Inflammatory macrophage (primary cell): ENCODE measurements at regions not wholly inside any gene's neighbourhood (a gene's known extent, or its start where the extent isn't known, plus 50 kb on each side); places are given as distances from the start of the nearest gene placed in this dataset.
"Not testable (repeated sequence)": the region's sequence is repeated elsewhere in the genome, so short reads cannot be mapped to it uniquely, and the experiment has no call there.

Experiments used
- DNase-seq, 2 donors: peaks; one replicate each; pipeline ENCODE4 v3.0.0-alpha.2; 2020 to 2022

DNA sequence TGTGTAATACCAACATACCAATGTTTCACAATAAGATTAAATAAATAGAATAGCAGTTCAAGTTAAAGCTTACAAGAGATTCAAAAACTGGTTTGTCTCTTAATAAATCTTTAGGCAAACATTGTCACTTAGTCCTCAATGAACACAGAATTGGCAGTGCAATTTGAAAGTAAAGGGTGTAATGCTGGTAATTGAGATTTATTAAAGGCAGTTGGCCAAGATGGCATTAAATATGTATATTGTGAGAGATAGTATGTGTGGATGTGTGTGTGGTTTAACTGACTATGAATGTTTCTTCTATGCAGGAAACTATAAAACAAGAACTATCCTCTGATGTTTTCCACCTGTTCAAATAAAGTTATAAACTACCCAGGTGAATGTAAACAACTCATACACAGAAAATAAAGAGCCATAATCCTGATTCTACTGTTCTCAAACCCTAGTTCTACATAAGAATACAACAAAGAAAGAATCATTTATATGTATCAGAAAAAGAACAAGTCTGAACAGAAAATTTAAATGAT lies 267.9 kb upstream of the PTCHD4 start:
- DNase-seq: no peak

DNA sequence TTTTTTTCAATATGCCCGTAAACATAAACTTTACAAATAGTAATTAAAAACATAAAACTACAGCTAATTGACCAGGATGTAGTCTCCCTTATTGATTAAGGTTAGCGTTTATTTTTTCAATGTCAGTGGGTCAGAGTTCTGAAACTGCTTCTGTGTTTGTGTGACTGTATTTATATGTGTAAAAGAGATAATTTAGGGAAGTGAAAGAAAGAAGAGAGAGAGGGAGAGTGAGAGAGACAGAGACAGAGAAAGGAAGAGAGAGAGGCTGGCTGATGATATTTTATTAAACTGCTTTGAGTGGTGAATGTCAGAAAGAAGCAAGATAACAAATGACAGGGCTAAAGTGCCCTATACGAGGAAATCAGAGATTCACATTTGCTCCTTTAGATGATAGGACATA lies 266.1 kb upstream of the PTCHD4 start:
- no peak for DNase-seq

DNA sequence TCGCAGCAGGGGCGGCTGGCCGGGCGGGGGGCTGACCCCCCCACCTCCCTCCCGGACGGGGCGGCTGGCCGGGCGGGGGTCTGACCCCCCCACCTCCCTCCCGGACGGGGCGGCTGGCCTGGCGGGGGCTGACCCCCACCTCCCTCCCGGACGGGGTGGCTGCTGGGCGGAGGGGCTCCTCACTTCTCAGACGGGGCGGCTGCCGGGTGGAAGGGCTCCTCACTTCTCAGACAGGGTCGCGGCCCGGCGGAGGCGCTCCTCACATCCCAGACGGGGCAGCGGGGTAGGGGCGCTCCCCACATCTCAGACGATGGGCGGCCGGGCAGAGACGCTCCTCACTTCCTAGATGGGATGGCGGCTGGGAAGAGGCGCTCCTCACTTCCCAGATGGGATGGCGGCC lies 260.2 kb upstream of the PTCHD4 start:
- not testable (repeated sequence) for DNase-seq

DNA sequence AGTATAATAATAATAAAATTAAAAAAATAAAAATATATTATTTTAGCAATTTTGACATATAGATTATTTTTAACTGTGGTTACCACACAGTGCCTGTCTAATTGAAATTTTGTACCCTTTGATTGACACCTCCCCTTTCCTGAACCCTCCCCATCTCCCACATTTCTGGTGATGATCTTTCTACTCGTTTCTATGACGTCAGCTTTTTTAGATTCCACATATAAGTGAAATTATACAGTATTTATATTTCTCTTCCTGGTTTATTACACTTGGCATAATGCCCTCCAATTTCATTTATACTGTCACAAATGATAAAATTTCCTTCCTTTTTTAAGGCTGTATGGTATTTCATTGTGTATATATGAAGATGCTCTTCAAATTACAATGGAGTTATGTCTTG lies 258.1 kb upstream of the PTCHD4 start:
- DNase-seq: no peak

GRCh38 chr6:48325701-48326100 lies 214.7 kb upstream of the PTCHD4 start:
- DNase-seq: no peak

DNA sequence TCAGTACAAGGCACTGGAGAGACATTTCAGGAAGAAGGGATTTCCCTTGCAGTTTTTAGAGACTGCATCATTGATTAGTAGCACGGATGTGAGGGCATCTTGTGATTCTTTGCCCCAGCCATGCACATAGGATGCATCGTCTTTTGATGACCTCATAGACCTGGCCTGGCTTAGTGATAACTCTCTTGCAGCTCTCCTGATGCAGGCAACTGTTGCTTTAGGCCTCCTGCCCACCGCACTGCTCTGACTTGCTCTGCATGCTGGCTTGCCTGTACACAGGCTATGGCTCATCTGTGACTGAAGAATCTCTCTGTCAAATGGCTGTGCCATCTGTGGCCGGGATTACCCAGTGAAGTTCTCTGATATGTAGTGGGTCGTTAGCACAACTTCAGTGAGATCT lies 207.7 kb upstream of the PTCHD4 start:
- no peak for DNase-seq

DNA sequence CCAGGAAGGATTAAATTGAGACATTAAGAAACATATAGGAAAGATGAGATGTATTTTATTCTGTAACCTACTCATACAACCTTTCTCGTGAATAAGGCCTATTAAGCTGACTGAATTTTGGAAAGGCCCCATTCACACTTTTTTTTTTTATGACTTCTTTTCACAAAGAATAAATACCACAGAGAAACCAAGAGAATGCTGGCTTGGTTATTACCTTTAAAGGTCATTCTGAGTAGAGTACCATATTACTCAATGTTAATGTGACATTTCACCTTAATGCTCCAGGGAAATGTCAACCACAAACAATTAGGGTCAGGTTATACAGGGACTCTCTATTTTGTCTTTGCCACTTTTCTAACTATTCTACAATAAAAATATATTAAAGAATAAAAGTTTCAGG lies 204.9 kb upstream of the PTCHD4 start:
- DNase-seq: no peak

- no peak for DNase-seq
These were observed 204.2 kb upstream of the PTCHD4 start for GRCh38 chr6:48315051-48315719.

GRCh38 chr6:48311301-48311700 lies 200.3 kb upstream of the PTCHD4 start:
- DNase-seq: no peak

- no peak for DNase-seq
These were observed 196.6 kb upstream of the PTCHD4 start for GRCh38 chr6:48307573-48307972.

DNA sequence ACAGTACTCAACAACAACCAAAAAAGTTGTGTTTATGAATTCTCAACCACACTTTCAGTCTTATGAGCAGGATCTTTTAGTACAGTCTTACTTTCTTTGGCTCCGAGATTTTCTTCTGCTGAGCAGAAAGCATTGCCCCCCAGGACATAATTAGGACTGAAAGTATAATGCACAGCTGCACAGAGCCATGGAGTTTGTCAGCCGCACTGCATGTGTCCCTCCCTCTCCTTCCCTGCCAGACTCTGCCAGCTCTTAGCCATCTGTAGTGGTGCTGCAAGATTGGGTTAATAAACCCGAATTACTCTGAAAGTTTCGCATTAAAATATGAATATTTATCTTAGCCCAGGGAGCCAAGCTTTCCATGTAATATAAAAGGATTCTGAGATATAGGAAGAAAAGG lies 179.6 kb upstream of the PTCHD4 start:
- DNase-seq: no peak

DNA sequence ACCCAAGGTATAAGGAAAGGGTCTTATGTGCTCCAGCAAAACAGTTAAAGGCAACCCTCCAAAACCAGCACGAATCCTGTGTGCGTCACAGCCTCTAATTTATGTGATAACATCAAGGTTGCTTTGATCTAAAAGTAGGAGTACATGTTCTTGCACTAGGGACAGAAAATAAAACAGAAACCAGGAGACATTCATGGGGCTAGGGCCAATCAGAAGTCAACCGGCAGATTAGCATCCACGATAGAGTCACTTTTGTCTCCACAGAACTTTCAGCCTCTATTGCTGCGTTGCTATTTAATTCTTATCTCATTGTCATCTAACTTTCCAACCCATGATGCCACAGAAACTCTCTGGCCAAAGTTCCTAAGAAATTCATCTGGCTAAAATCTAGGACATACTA lies 178.8 kb upstream of the PTCHD4 start:
- no peak for DNase-seq

DNA sequence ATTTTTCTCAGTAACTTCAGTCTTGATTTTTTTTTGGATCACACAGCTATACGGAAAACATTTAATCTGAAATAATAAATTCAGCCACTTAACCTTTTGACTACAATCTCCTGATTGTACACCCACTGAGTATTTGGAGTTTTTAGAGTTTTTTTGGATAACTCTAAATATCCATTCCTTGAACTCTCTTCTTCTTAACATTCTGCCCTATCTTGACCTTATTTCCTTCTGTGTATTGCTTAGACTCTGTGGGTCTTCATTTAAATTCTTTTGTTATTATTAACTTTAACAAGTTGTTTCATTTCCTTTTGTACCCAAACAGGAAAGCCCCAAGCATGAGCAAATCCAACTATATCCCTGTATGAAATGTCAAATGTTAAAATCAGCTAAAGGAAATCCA lies 170.2 kb upstream of the PTCHD4 start:
- DNase-seq: no peak

GRCh38 chr6:48280035-48280620 lies 169.1 kb upstream of the PTCHD4 start:
- no peak for DNase-seq

GRCh38 chr6:48278261-48278660 lies 167.3 kb upstream of the PTCHD4 start:
- no peak for DNase-seq

- no peak for DNase-seq
These were observed 161.5 kb upstream of the PTCHD4 start for GRCh38 chr6:48272518-48272917.

GRCh38 chr6:48255094-48255493 lies 144.1 kb upstream of the PTCHD4 start:
- DNase-seq: no peak

DNA sequence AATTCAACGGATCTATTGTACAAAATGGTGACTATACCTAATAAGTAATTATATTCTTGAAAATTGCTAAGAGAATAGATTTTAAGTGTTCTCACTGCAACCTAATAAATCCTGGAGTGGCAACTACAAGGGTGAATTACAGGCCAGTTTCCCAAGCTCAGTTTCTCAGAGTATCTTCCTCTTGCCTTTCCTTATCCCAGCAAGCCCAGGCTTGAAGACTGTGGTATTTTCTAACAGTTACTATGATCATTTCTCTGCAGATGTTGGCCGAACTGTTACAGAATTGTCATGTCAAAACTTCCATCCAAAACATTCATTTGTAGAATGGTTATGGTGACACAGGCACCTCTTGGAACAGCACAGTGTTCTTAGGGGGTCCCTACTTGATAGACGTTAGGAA lies 138.1 kb upstream of the PTCHD4 start:
- no peak for DNase-seq

GRCh38 chr6:48243071-48243470 lies 132.1 kb upstream of the PTCHD4 start:
- no peak for DNase-seq

- no peak for DNase-seq
These were observed 129.3 kb upstream of the PTCHD4 start for GRCh38 chr6:48240287-48240686.

GRCh38 chr6:48236375-48236774 lies 125.4 kb upstream of the PTCHD4 start:
- no peak for DNase-seq

GRCh38 chr6:48233063-48233462 lies 122.1 kb upstream of the PTCHD4 start:
- no peak for DNase-seq

GRCh38 chr6:48229841-48230240 lies 118.8 kb upstream of the PTCHD4 start:
- no peak for DNase-seq

GRCh38 chr6:48222241-48222640 lies 111.2 kb upstream of the PTCHD4 start:
- no peak for DNase-seq
